HepG2 (cell line): ENCODE measurements at regions not wholly inside any gene's neighbourhood (a gene's known extent, or its start where the extent isn't known, plus 50 kb on each side); places are given as distances from the start of the nearest gene placed in this dataset.

Experiments used
- ADNP ChIP-seq: sonication (generic); formaldehyde crosslinking; IDR thresholded peaks from 2 replicates; pipeline ENCODE4 v1.4.0; 2020; ENCODE audit warnings: missing genetic modification reagents
- FOXA3 ChIP-seq: IDR thresholded peaks from 2 replicates; pipeline ENCODE4 v1.6.1; 2016; ENCODE audit warnings: missing genetic modification reagents, missing compliant biosample characterization
- GABPA ChIP-seq, 2 experiments: IDR thresholded peaks; 2 replicates each; pipeline ENCODE4 v1.6.1; 2011 to 2016; ENCODE audit warnings: low read depth in 2 of 2, low read length in 1 of 2, missing biosample characterization in 1 of 2, missing genetic modification characterization in 1 of 2
- JUND ChIP-seq: sonication (generic); formaldehyde crosslinking; IDR thresholded peaks from 2 replicates; pipeline ENCODE4 v1.8.0; 2022; ENCODE audit warnings: mild to moderate bottlenecking, missing genetic modification reagents
- MED1 ChIP-seq: sonication (generic); formaldehyde crosslinking; IDR thresholded peaks from 2 replicates; pipeline ENCODE4 v1.4.0; 2020; ENCODE audit warnings: missing genetic modification reagents
- POLR2G ChIP-seq: fragments of 200-400 bp; formaldehyde crosslinking; IDR thresholded peaks from 2 replicates; pipeline ENCODE4 v1.6.1; 2018; ENCODE audit warnings: mild to moderate bottlenecking, low read depth, low read length, moderate library complexity
- RAD21 ChIP-seq: fragments of 450-650 bp; formaldehyde crosslinking; IDR thresholded peaks from 2 replicates; pipeline ENCODE4 v1.5.0; 2020; ENCODE audit warnings: mild to moderate bottlenecking
- TAF1 ChIP-seq: sonication (generic); formaldehyde crosslinking; IDR thresholded peaks from 2 replicates; pipeline ENCODE4 v1.4.0; 2020; ENCODE audit warnings: missing genetic modification reagents
- ZNF263 ChIP-seq: sonication (generic); formaldehyde crosslinking; IDR thresholded peaks from 2 replicates; pipeline ENCODE4 v1.4.0; 2020; ENCODE audit warnings: missing genetic modification reagents
- ZNF292 ChIP-seq: sonication (generic); formaldehyde crosslinking; IDR thresholded peaks from 2 replicates; pipeline ENCODE4 v1.8.1; 2022; ENCODE audit warnings: mild to moderate bottlenecking, low read depth, missing genetic modification reagents, borderline replicate concordance
- ZNF331 ChIP-seq: sonication (generic); formaldehyde crosslinking; IDR thresholded peaks from 2 replicates; pipeline ENCODE4 v1.4.0; 2020; ENCODE audit warnings: missing genetic modification reagents
- TF ChIP-seq, protein P1 (sequence below): IDR thresholded peaks from 2 replicates; pipeline ENCODE4 v1.6.1; 2016; ENCODE audit warnings: low read depth, control low read depth

DNA sequence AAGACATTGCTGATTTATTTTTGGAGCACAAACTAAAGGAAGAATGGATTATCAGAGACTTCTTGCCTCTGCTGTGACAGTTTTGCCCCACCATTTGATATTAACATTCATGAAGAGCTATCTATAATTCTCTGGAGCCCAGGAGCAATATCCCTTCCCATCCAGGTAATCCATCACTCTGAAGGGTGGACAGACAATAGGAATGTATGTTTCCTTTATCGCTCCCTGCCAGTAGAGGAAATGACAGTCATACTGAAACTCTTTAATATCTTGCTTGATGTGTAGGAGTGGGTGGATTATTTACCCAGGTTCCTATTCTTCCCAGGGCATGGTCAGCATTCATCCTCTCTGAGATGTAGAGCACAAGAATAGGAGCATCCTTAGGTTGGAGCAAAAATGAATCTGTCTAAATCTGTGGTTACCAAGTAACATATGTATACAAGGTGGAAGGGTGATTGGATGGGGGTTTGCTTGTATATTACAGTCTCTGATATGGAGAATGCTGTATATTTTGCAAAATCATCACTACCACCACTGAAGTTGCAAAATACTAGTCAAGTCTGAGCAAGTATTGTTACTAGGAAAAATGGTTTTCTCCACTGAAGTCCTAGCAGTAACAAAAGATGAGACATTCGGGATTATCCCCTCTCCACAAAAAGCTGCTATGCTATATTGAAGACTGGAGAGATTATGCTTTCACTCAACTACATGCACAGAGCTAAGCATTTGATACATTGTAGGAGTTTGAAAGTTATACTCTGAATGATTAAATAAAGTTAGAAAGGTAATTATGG, 151.6 kb downstream of the CBLL2 start:
- TF ChIP-seq FOXA3 (CRISPR knock-in tag) (no peak), TAF1 (no peak), ZNF263 (no peak), MED1 (CRISPR knock-in tag) (no peak), ZNF292 (no peak), JUND (CRISPR knock-in tag) (no peak), POLR2G (no peak), ADNP (CRISPR knock-in tag) (no peak), ZNF331 (CRISPR knock-in tag) (no peak), RAD21 (CRISPR knock-in tag) (no peak), GABPA (IDR thresholded peaks at IDR 0.05; ENCODE audit: low read depth, low read length) (no peak), GABPA (CRISPR knock-in tag; IDR thresholded peaks at IDR 0.05; ENCODE audit: low read depth) (no peak)
- TF ChIP-seq, protein P1, sequence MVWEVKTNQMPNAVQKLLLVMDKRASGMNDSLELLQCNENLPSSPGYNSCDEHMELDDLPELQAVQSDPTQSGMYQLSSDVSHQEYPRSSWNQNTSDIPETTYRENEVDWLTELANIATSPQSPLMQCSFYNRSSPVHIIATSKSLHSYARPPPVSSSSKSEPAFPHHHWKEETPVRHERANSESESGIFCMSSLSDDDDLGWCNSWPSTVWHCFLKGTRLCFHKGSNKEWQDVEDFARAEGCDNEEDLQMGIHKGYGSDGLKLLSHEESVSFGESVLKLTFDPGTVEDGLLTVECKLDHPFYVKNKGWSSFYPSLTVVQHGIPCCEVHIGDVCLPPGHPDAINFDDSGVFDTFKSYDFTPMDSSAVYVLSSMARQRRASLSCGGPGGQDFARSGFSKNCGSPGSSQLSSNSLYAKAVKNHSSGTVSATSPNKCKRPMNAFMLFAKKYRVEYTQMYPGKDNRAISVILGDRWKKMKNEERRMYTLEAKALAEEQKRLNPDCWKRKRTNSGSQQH, result no peak
